ENCODE measurements at regions not wholly inside any gene's neighbourhood (a gene's known extent, or its start where the extent isn't known, plus 50 kb on each side); places are given as distances from the start of the nearest gene placed in this dataset.

- no peak for DNase-seq
Measured at GRCh38 chr7:106480616-106481031, 180.3 kb downstream of the CCDC71L start.

GRCh38 chr7:106480161-106480579 lies 180.8 kb downstream of the CCDC71L start:
- DNase-seq, result no peak

- DNase-seq, result no peak
Measured at GRCh38 chr7:106476751-106477150, 184.2 kb downstream of the CCDC71L start.

GRCh38 chr7:106472741-106473140 lies 188.0 kb upstream of the NAMPT start:
- DNase-seq, result no peak

- no peak for DNase-seq
Measured at GRCh38 chr7:106471686-106472440, 187.1 kb upstream of the NAMPT start.

- DNase-seq, result no peak
Measured at GRCh38 chr7:106471021-106471420, 186.2 kb upstream of the NAMPT start.

GRCh38 chr7:106466867-106467266 lies 182.1 kb upstream of the NAMPT start:
- no peak for DNase-seq

- no peak for DNase-seq
Measured at GRCh38 chr7:106465704-106466468, 181.1 kb upstream of the NAMPT start.

- no peak for DNase-seq
Measured at GRCh38 chr7:106464651-106465050, 179.9 kb upstream of the NAMPT start.

- DNase-seq, result no peak
Measured at GRCh38 chr7:106463851-106464611, 179.2 kb upstream of the NAMPT start.

- no peak for DNase-seq
Measured at GRCh38 chr7:106462914-106463482, 178.2 kb upstream of the NAMPT start.

GRCh38 chr7:106462365-106462859 lies 177.6 kb upstream of the NAMPT start:
- DNase-seq, result no peak

- no peak for DNase-seq
Measured at GRCh38 chr7:106460792-106461254, 176.0 kb upstream of the NAMPT start.

- DNase-seq, result no peak
Measured at GRCh38 chr7:106459397-106460072, 174.8 kb upstream of the NAMPT start.

GRCh38 chr7:106457678-106458077 lies 172.9 kb upstream of the NAMPT start:
- DNase-seq, result no peak

GRCh38 chr7:106456329-106456728 lies 171.5 kb upstream of the NAMPT start:
- DNase-seq, result no peak

GRCh38 chr7:106452031-106452851 lies 167.5 kb upstream of the NAMPT start:
- no peak for DNase-seq

GRCh38 chr7:106451171-106451570 lies 166.4 kb upstream of the NAMPT start:
- DNase-seq, result no peak

- DNase-seq, result no peak
Measured at GRCh38 chr7:106450716-106451115, 165.9 kb upstream of the NAMPT start.

GRCh38 chr7:106448992-106449859 lies 164.4 kb upstream of the NAMPT start:
- no peak for DNase-seq

All from NCI-H2081 treated with DMSO at 0.1 percent for 48 hours (cell line).